Activated T-helper 1 cell treated with Interleukin-2 at 50 U/mL for 16 hours (primary cell): ENCODE measurements at regions not wholly inside any gene's neighbourhood (a gene's known extent, or its start where the extent isn't known, plus 50 kb on each side); places are given as distances from the start of the nearest gene placed in this dataset.

Source experiments
- DNase-seq: peaks from one replicate; pipeline ENCODE4 v3.0.0-alpha.2; 2020; ENCODE audit warnings: low read depth

GRCh38 chr1:209404577-209404976 lies 178.9 kb upstream of the CAMK1G start:
- DNase-seq: no peak

- DNase-seq: no peak
Measured at GRCh38 chr1:209405183-209405814, 178.2 kb upstream of the CAMK1G start.

GRCh38 chr1:209406168-209406567 lies 177.3 kb upstream of the CAMK1G start:
- DNase-seq: no peak

DNA sequence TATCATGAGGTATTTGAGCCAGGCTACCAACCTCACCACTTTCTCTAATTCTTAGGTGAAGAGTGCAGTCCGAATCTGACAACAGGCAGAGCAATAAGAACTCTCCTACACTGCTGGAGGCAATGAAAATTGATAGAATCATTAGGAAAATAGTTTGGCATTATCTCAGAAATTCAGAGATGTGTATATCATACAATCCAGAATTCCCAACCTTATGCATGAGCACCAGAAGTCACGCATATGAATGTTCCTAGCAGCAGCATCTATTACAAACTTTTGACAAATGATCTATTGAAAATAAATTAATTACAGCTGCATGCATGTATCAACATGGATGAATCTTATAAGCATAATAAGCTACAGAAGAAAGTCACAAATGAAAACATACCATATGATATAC lies 176.9 kb upstream of the CAMK1G start:
- no peak for DNase-seq

DNA sequence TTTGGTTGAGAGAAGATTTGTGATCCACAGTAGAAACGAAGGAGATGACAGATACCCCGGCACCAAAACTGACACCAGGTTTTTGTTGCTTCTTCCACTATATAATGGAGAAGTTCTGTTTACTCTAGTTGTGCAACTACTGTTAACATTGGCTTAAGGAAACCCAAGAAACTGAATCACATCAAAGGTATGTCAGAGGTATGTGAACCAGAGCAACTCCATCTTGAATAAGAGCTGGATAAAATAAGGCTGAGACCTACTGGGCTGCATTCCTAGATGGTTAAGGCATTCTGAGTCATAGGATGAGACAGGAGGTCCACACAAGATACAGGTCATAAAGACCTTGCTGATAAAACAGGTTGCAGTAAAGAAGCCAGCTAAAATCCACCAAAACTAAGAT lies 173.7 kb upstream of the CAMK1G start:
- no peak for DNase-seq

DNA sequence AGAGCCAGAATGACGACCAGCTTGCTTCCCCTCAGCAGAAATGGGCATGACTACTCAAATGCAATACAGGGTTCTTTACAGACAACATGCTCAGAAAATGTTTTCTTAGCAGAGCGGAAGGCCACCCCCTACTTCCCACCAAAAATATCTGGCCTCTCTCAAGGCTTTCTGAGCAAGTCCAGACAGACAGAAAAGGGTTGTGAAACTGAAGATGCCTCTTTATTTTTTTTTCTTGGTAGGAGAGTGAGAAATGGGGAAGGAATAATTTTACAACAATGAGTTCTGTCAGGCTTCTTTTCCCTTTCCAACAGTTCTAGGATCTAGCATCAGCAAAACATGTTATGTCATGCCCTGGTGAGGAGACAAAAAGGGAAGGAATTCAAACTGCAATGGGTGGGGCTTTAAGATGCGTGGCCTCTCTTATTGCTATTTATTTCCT lies 172.0 kb upstream of the CAMK1G start:
- DNase-seq: no peak

GRCh38 chr1:209412036-209412435 lies 171.5 kb upstream of the CAMK1G start:
- no peak for DNase-seq

DNA sequence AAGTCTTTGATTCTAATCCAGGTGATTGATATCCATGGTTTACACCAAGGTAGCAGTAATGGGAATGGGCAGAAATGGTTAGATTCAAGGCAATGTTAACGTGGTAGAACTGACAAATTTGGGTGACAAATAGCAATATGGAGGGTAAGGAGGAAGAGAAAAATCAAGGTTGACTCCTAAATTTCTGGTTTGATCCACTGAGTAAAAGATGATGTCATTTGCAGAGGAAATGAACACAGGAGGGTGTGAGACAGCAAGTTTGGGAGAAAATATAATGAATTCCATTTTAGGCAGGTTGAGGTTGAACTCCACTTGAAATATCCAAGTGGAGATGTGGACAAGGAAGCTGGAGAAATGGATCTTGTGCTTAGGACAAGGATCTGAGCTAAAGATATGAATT lies 170.9 kb upstream of the CAMK1G start:
- no peak for DNase-seq

DNA sequence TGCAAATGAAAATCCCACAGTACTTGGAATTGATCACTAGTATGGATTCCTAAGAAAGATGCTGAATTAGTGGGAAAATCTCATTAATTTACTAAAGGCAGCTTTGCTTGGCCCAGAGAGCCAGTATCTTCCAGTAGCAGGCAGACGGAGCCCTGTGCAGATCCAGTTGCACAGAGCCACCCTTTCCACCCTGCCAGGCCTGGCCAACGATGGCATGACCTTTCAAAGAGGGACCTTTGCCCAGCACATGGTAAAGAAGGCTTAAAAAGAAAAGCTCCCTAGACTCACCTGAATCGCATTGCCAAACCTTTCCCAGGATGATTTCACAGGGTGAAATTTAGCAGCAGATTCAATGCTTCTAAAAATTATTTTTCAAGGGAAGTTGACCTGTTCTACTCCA lies 170.5 kb upstream of the CAMK1G start:
- no peak for DNase-seq

- DNase-seq: no peak
Measured at GRCh38 chr1:209414803-209415329, 168.6 kb upstream of the CAMK1G start.

DNA sequence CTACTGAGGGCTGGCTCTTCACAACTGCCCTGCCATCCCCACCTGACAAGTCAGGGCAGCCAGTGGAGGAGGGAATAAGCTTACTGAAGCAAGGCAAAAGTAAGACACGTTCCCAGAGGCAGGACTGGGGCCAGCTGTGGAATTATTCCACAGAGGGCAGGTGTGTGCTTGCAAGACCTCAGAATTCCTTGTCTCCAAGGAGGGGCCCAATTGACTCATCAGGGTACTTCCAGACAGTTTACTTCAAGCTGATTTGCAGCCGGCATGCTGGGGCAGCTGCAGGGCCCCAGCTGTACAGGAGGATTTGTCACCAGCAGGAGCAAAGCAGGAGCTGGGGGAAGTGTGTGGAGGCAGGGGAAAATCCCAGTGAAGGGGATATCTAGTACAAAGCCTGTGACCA lies 167.5 kb upstream of the CAMK1G start:
- DNase-seq: no peak

GRCh38 chr1:209416716-209417115 lies 166.8 kb upstream of the CAMK1G start:
- no peak for DNase-seq

- DNase-seq: no peak
Measured at GRCh38 chr1:209417761-209418160, 165.8 kb upstream of the CAMK1G start.

GRCh38 chr1:209420276-209420675 lies 163.2 kb upstream of the CAMK1G start:
- DNase-seq: no peak

DNA sequence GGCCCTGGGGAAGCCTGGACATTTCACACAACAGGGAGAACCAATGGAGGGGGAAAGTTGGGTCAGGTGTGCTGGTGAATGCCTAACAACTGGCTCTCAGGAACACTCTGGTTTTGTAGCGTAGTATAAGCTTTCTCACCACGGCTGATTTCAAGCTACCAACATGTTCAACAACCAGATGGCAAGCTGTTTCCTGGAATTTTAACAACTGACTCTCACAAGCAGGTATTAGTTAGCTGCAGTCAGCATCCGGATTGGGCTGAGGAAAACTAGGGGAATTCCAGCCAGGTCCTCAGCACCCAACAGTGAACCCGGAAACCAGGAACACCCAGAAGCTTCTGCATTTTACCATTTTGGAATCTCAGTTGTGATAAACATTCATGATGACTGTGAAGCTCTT lies 162.3 kb upstream of the CAMK1G start:
- no peak for DNase-seq

- DNase-seq: no peak
Measured at GRCh38 chr1:209421978-209422680, 161.4 kb upstream of the CAMK1G start.

GRCh38 chr1:209425959-209426358 lies 157.6 kb upstream of the CAMK1G start:
- no peak for DNase-seq

GRCh38 chr1:209427277-209427676 lies 156.2 kb upstream of the CAMK1G start:
- no peak for DNase-seq

- no peak for DNase-seq
Measured at GRCh38 chr1:209427811-209428210, 155.7 kb upstream of the CAMK1G start.

- no peak for DNase-seq
Measured at GRCh38 chr1:209428241-209428921, 155.1 kb upstream of the CAMK1G start.

- DNase-seq: no peak
Measured at GRCh38 chr1:209429611-209430010, 153.9 kb upstream of the CAMK1G start.

DNA sequence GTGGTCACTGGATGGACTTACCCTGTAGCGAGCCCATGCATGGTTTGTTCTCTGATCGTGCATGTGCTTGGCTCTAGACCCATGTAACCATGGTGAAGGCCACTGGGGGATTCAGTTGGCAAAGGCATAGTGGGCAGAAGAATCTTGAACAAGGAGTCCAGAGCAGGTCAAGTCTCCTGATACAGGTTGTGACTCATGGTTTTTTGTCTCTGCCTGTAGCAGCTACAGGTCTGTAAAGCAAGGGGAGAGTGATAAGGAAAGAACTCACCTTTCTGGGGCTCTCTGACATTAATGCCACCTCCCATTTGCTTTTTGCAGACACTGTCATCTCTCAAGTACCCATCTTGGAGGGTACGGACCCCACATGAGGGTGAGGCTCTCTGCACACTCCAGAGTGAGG lies 153.4 kb upstream of the CAMK1G start:
- no peak for DNase-seq

GRCh38 chr1:209430821-209431259 lies 152.7 kb upstream of the CAMK1G start:
- no peak for DNase-seq
